GM13976 (cell line): ENCODE measurements at regions not wholly inside any gene's neighbourhood (a gene's known extent, or its start where the extent isn't known, plus 50 kb on each side); places are given as distances from the start of the nearest gene placed in this dataset.
A peak's percentile ranks its signal among the peaks of the same experiment; 100 is the strongest.

ENCODE experiments used
- DNase-seq: peaks from one replicate; pipeline ENCODE4 v3.0.0; 2012; ENCODE audit warnings: low spot score
- CTCF ChIP-seq: IDR thresholded peaks from 2 replicates; pipeline ENCODE4 v1.5.1; 2012; ENCODE audit warnings: borderline replicate concordance, mild to moderate bottlenecking; ENCODE audit not compliant: insufficient read depth; ENCODE audit errors: extremely low read depth, missing control alignments, control extremely low read depth
- in situ Hi-C: fragments of 300-500 bp; cut with MboI; formaldehyde crosslinking; loops from one replicate; pipeline ENCODE4 v1.12.0; 2022; ENCODE audit warnings: low sequenced_read_pairs, mixed read lengths, inconsistent platforms; ENCODE audit not compliant: unreplicated experiment

DNA sequence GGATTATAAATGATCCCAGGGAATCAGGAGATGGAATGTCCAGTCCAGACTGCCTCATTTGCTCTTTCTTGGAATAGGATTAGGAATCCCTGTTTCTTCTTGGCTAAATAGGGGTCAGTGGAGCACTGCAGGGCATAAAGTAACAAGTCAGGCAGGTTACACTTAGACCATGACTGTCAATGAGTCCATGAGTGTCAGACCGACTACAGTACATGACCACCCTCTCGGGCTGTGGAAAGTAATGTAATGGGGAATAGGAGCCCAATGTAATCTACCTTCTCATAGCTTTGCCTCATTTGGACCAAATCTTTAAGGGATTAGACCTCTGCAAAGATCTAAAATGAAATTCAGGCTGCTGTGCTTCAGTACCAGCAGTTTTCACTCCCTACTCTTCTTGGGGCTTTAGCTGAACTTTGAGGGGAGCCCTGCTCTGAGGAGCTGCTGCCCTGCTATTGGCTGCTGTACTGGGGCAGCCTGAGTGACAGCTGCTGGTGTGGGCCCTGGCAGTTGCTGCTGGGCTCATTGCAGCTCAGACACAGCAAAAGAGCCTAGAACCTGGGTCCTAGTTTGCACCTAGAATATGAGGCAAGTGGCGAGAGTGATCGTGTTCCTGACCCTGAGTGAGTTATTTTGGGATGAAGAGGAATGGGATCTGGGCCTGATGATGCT is 62.2 kb upstream of the OR4E1 start:
- in situ Hi-C loops: no loop called here
- DNase-seq: no peak
- TF ChIP-seq CTCF: no peak

DNA sequence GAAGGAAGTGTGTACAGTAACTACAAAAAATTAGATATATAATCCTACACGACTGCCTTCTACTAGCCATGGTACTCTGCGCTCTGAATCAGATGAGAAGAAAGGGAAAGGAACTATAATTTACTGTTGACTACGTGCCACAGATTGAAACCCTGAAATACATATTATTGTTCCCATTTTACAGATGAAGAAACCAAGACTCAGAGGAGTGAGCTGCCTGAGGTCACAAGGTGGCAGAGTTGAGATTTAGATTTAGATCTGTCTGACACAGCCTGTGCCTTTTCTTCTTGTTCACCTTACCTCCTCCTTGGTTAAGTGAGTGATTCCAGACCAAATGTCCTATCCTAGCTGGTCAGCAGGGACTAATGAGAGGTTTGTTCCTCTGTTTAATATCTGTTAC is 61.6 kb upstream of the OR4E1 start:
- in situ Hi-C loops: no loop called here
- TF ChIP-seq CTCF: no peak
- DNase-seq: no peak

DNA sequence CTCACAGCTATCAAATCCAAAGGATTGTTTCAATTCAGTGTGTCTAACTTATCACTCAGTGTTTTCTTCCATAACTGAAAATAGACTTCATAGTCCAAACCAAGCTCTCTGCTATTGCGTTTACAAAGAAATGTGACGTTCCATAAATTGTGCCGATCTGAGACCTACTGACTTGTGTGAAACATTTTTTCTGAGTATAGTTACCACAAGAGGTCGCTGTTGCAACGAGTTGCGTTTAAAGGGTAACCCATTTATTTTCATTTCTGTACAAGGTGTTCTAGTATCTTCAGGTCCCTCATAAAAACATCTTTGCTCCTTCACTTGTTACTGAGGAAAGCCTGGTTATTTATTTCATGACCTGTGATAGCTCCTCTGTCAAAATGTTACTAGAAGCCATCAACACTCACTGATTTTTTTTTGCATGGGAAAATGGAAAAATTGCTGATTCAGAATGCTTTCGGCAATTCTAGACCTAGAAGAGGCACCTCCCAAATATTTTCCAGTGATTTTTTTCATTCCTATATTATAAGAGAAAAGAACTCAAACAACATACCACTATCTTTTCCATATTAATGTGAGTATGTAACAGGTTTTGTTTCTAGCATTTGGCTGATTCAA is 60.9 kb upstream of the OR4E1 start:
- in situ Hi-C loops: no loop called here
- peak; percentile 44 for DNase-seq

GRCh38 chr14:21729703-21730233 is 56.1 kb upstream of the OR4E1 start:
- in situ Hi-C loops: no loop called here
- TF ChIP-seq CTCF: no peak

More for the DNA sequence above, 60.9 kb upstream of the OR4E1 start:
- TF ChIP-seq CTCF: peak; percentile 41

DNA sequence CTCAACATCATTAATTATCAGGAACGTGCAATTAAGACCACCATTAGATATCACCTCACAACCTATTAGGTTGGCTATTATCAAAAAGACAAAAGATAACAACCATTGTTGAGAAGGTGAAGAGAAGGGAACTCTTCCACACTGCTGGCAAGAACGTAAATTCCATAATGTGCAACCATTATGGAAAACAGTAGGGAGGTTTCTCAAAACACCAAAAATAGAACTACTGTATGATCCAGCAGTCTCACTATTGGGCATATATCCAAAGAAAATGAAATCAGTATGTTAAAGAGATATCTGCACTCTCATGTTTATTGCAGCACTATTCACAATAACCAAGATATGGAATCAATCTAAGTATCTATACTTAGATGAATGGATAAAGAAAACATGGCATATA is 51.6 kb upstream of the OR4E1 start:
- no peak for DNase-seq
- in situ Hi-C loops: no loop called here
- no peak for TF ChIP-seq CTCF

More at GRCh38 chr14:21729703-21730233, 56.1 kb upstream of the OR4E1 start:
- DNase-seq: no peak

DNA sequence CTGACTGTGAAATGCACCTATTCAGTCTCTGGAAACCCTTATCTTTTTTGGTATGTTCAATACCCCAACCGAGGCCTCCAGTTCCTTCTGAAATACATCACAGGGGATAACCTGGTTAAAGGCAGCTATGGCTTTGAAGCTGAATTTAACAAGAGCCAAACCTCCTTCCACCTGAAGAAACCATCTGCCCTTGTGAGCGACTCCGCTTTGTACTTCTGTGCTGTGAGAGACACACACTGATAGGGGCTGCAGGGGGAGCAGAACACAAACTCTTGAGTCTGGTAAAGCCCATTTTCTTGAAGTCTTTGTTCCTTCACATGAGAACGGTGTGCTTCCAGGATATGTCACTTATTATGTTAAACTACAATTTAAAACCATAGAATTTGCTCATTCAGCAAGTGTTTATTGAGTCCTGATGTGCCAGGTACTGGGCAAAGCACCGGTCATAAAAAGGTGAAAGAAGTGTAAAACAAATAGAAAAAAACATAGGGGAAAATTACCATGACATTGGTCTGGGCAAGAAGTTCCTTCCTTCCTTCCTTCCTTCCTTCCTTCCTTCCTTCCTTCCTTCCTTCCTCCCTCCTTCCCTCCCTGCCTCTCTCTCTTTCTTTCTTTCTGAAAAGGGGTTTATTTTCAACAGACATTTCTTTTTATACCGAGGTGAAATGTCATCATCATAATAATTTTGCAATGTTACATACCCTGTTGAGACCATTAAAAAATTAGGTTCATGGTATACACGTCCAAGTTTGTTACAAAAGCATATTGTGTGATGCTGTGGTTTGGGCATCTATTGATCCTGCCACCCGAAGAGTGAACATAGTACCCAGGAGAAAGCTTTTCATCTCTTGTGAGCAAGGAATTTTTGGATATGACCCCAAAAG is 50.7 kb upstream of the OR4E1 start:
- no peak for TF ChIP-seq CTCF
- in situ Hi-C loops: no loop called here
- no peak for DNase-seq
